HG03175 (cell line): ENCODE measurements at regions not wholly inside any gene's neighbourhood (a gene's known extent, or its start where the extent isn't known, plus 50 kb on each side); places are given as distances from the start of the nearest gene placed in this dataset.
"Not testable (repeated sequence)": the region's sequence is repeated elsewhere in the genome, so short reads cannot be mapped to it uniquely, and the experiment has no call there.

ENCODE experiments used
- ATAC-seq: cut with Tn5 transposase; IDR thresholded peaks from one replicate; pipeline ENCODE4 v1.9.1; 2021; ENCODE audit warnings: mild to moderate bottlenecking, moderate library complexity; ENCODE audit not compliant: unreplicated experiment

DNA sequence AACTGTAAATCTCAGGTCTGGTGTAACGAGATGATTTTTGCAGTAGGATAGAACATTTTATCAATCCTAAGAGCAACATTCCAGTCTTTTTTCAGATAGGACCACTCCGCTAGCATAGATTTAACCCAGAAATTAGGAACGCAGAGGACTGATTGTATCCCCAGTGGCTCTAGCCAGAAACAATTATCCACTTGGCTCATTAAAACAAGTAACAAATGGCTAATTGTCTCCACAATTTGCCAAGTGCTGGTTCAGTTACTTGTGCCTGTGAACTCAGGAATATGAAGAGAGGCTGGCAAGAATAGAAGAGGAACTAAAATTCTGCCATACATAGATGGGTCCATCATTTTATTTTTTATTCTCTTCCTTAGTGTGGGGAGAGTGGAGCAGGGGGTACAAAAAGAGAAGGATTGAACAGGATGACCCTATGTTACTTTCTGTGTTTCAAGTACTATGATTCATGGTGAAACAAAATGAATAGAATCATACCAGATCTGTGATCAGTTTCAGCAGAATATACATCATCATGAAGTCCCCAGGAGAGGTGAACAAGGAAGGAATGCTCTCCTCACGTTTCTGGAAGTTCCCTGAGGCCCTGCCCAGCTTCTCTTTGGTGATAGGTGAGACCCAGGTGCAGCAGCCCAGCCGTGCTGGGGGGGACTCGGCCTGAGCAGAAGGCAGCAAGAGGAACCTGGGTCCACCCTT is 121.6 kb downstream of the ARL4C start:
- no peak for ATAC-seq

GRCh38 chr2:234374736-234375135 is 122.1 kb downstream of the ARL4C start:
- ATAC-seq, result no peak

GRCh38 chr2:234374150-234374508 is 122.8 kb downstream of the ARL4C start:
- no peak for ATAC-seq

GRCh38 chr2:234373481-234374149 is 123.3 kb downstream of the ARL4C start:
- no peak for ATAC-seq

- no peak for ATAC-seq
Measured at GRCh38 chr2:234373060-234373459, 123.8 kb downstream of the ARL4C start.

DNA sequence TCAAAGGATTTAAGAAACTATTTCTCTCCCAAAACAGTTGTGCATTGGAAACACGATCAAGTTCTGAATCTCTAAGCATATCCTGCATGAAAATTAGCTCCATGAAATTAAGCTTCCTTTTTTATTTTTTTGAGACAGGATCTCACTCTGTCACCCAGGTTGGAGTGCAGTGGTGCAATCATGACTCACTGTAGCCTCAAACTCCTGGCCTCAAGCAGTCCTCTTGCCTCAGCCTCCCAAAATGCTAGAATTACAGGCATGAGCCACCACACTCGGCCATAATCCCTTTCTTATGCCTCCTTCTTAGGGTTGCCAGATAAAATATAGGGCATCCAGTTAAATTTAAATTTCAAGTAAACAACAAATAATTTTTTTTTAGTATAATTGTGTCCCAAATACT is 124.4 kb downstream of the ARL4C start:
- no peak for ATAC-seq

DNA sequence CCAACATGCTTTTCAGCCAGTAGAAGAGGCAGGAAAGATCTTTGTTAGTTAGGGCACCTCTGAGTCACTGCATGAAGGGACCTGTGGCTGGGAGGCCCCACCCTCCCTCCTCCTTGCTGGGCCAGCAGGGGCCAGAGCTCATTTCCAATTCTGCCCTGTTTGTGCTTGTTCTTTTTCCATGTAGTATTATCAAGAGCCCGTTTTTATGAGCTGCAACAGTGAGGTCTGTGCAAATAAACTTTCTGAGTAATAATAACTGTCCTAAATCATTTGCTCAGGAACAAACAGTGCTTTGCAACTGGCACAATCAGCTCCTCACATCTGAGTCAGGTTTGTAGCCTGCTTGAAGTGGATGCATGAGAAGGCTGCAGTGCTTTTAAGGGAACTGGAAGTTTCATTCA is 128.0 kb downstream of the ARL4C start:
- ATAC-seq, result no peak

DNA sequence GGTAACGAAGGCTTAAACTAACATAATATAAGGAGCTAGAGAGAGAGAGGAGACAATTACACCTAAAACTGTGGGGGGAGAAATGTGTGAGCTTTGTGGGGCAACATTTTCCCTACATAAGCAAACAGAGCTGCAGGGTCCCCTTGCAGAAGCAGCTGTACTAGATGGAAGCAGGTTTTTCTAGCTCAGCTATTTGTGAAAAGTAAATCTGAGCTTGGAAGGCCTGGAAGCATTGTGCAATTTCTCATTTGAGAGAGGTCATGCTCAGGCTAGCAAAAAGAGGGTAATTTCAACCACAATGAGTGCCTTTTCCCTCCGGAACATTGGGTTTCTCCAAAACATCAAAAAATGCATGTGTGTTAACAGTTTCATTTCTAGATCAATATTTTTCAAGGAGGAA is 130.0 kb downstream of the ARL4C start:
- no peak for ATAC-seq

DNA sequence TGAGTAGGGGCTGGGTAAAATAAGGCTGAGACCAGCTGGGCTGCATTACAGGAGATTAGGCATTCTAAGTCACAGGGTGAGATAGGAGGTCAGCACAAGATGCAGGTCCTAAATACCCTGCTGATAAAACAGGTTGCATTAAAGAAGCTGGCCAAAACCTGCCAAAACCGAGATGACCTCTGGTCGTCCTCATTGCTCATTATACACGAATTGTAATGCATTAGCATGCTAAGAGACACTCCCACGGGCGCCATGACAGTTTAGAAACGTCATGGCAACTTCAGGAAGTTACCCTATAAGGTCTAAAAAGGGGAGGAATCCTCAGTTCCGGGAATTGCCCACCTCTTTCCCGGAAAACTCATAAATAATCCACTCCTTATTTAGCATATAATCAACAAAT is 132.2 kb downstream of the ARL4C start:
- ATAC-seq, result no peak

GRCh38 chr2:234363647-234364294 is 133.1 kb downstream of the ARL4C start:
- ATAC-seq, result no peak

- no peak for ATAC-seq
Measured at GRCh38 chr2:234363011-234363487, 133.8 kb downstream of the ARL4C start.

- not testable (repeated sequence) for ATAC-seq
Measured at GRCh38 chr2:234360313-234360975, 136.4 kb downstream of the ARL4C start.

DNA sequence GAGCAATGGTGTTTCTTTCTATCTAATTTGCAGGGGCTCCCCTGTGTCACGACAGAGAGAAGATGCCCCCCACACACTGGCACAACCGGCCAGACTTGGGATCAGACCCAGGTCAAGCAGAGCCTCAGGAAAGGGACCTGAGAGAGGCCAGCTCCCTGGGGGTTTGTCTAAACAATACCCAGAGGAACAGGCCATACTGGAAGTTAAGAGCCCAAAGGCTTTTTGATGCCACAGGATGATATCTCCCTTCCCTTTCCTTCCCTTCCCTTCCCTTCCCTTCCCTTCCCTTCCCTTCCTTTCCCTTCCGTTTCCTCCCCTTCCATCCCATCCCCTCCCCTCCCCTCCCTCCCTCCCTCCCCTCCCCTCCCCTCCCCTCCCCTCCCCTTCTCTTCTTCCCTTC is 139.2 kb downstream of the ARL4C start:
- no peak for ATAC-seq

DNA sequence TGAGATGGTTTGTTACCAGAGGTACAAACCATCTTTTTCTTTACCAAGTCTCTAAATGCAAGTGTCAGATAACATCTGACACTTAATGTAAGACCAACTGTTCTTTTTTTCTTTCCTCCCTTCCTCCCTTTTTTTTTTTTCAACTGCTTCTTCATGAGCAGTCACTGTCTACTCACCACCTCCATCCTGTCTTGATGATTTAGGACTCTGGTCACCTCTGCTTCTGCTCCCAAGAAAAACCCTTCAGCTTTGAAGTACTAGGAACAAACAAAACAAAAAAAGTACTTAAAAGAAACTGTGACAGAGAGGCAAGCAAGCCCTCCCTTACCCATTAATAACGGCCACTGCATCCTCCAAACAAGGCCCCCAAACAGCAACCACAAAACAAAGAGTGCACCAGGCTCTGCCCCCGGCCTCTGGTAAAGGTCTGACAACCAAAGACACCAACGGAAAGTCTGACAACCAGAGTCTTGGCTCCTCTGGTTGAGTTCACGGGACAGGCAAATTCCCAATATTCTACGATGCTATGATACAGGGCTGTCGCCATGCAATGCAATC is 141.0 kb downstream of the ARL4C start:
- ATAC-seq, result no peak

DNA sequence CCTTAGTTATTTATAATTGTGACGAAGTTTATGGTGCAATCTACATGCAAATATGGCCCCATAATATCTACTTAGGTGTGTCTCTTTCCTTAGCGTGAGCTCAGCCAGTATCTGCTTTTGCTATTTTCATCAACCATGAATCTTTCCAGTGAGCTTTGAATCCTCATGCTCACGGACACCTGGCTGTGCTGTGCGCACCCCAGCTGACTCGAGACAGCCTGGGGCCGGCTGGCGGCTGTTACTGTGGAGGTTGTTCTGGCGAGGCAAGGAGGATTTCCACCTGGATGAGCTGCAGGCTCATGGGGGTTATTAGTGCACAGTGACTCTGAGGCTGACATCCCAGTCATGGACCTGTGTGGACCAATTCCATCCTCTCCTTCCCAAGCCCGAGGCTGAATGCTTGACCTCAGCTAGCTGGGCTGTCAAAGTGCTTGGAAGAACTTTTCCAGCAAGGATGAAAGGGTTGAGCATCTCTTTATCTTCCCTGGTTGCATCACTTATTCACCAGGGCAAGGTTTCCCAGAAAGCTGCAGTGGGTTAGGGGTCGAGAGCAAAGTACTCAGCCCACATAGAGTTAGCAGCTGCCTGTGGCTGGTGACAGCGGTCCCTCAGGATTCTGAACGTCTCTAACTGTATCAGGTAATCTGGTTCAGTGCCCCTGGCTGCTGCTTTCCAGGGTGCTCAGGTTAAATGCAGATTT is 141.7 kb downstream of the ARL4C start:
- ATAC-seq, result no peak

DNA sequence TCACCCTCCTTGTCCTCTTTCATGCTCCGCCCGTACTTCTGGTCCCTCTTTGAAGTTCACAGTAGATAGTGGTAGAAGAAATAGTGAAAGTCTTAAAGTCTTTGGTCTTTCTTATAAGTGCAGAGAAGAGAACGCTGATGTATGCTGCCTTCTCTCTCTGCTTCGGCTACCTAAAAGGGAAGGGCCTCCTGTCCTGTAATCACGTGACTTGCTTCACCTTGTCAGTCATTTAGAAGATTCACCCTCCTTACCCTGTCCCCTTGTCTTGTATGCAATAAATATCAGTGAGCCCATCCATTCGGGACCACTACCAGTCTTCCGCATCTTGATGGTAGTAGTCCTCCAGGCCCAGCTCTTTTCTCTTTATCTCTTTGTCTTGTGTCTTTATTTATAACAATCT is 144.6 kb downstream of the ARL4C start:
- ATAC-seq, result no peak

GRCh38 chr2:234351866-234352265 is 145.0 kb downstream of the ARL4C start:
- ATAC-seq, result not testable (repeated sequence)

GRCh38 chr2:234348081-234348480 is 148.8 kb downstream of the ARL4C start:
- ATAC-seq, result no peak

- no peak for ATAC-seq
Measured at GRCh38 chr2:234345921-234346320, 151.0 kb downstream of the ARL4C start.

- ATAC-seq, result no peak
Measured at GRCh38 chr2:234344012-234344411, 152.9 kb downstream of the ARL4C start.

DNA sequence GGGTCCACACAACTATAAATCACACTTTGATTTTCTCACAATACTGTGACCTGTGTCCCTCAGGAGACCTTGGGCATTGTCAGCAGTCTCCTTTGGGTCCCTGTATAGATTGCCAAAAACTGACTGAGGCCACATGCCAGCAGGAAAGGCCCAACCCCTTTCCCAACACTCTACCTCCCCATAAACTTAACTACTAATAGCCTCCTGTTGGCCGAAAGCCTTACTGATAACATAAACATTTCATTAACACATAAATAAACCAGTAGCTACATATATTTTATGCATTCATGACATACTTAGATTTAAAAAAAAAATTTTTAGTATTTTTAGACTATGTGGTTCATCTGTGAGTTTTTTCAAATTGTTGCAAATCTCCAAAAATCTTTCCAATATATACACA is 153.5 kb downstream of the ARL4C start:
- no peak for ATAC-seq
